ENCODE measurements at regions not wholly inside any gene's neighbourhood (a gene's known extent, or its start where the extent isn't known, plus 50 kb on each side); places are given as distances from the start of the nearest gene placed in this dataset.

DNA sequence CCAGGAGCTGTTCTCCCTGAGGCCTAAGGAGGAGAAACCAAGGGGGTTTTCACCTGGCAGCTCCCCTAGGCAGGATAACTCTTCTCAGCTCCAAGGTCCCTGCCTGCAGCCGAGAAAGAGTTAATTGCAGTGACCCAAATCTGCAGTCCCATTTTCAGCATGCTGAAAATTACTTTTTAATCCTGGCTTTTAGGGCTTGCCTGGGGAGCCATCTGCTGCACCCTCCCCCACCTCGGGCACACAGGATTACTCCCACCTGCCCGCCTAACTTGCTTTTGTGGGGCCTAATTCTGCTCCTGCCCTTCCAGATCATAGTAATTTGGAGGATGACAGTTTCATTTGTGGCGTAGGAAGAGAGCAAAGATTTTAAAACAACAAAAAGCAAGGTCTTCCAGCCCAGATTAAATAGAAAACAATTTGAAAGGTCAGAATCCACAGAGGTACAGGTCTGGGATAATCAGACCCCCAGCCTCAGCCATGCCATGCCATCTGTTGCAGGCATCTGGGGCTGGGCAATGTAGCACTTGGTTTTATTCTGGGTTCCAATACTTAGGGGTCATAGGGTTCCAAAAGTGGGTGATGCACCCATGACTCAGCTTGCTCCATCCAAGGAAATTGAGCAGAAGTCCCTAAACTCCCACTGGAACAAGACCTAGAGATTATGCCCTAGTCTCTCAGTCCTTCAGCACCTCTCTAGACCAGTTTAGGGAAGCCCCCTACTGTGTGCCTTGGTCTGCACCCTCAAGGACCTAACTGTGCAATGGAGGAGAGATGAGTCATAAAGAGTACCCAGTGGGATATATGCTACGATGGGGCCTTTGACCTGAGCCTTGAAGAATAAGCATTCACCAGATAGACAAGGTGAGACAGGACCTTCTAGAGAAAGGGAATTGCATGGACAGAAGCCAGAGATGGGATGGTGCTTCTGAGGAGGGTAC is 64.5 kb upstream of the NLK start:
- peaks cover 6% of the 10 kb centered on the region for H3K4me1 Mint-ChIP-seq
- no peaks in the 10 kb centered on the region for H3K36me3 Mint-ChIP-seq
- no peak overlapping the region for H3K4me3 Mint-ChIP-seq
- H3K9me3 Mint-ChIP-seq: no peaks in the 10 kb centered on the region
- no peaks in the 10 kb centered on the region for H3K27me3 Mint-ChIP-seq
- DNase-seq (ENCODE audit: low spot score in 2 of 2) (no peak), ATAC-seq (ENCODE audit: low read depth) (no peak)
- H3K27ac Mint-ChIP-seq: no peak overlapping the region

DNA sequence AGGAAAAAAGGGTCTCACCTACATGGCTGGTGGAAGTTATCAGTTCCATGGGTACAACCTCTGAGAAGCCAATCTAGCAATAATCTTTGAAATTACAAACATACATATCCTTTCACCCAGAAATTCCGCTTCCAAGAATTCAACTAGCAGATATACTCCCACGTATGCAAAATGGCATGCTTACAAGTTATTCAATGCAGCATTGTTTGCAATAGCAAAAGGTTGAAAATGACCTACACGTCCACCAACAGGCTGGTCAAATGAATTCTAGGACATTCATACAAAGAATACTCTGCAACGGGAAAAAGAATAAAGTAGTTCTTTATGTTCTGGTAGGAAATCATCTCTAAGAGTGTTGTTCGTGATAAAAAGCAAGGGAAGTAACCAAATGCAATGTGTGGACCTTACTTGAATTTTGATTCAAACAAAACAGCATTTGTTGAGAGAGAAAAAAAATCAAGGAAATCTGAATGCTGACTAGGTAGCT is 63.7 kb upstream of the NLK start:
- Mint-ChIP-seq H3K4me1 (peaks cover 6% of the 10 kb centered on the region), H3K27ac (no peak overlapping the region), H3K27me3 (no peaks in the 10 kb centered on the region), H3K9me3 (no peaks in the 10 kb centered on the region), H3K36me3 (no peaks in the 10 kb centered on the region), H3K4me3 (no peak overlapping the region)
- ATAC-seq (ENCODE audit: low read depth): no peak
- no peak for DNase-seq (ENCODE audit: low spot score in 2 of 2)

- H3K9me3 Mint-ChIP-seq: no peaks in the 10 kb centered on the region
- DNase-seq (ENCODE audit: low spot score in 2 of 2): no peak
- no peaks in the 10 kb centered on the region for H3K27me3 Mint-ChIP-seq
- no peak overlapping the region for H3K27ac Mint-ChIP-seq
- no peaks in the 10 kb centered on the region for H3K36me3 Mint-ChIP-seq
- H3K4me3 Mint-ChIP-seq: no peak overlapping the region
- peaks cover 11% of the 10 kb centered on the region for H3K4me1 Mint-ChIP-seq
- no peak for ATAC-seq (ENCODE audit: low read depth)
These were observed 62.4 kb upstream of the NLK start for GRCh38 chr17:27980043-27980442.

- H3K36me3 Mint-ChIP-seq: no peaks in the 10 kb centered on the region
- no peaks in the 10 kb centered on the region for H3K27me3 Mint-ChIP-seq
- no peak for ATAC-seq (ENCODE audit: low read depth)
- H3K4me1 Mint-ChIP-seq: peaks cover 19% of the 10 kb centered on the region
- H3K9me3 Mint-ChIP-seq: no peaks in the 10 kb centered on the region
- DNase-seq (ENCODE audit: low spot score in 2 of 2): no peak
- no peak overlapping the region for H3K27ac Mint-ChIP-seq
- H3K4me3 Mint-ChIP-seq: no peak overlapping the region
These were observed 60.5 kb upstream of the NLK start for GRCh38 chr17:27981978-27982377.

GRCh38 chr17:27982688-27983087 is 59.8 kb upstream of the NLK start:
- H3K36me3 Mint-ChIP-seq: no peaks in the 10 kb centered on the region
- H3K4me1 Mint-ChIP-seq: peaks cover 19% of the 10 kb centered on the region
- no peaks in the 10 kb centered on the region for H3K27me3 Mint-ChIP-seq
- no peaks in the 10 kb centered on the region for H3K9me3 Mint-ChIP-seq
- H3K4me3 Mint-ChIP-seq: no peak overlapping the region
- ATAC-seq (ENCODE audit: low read depth) (no peak), DNase-seq (ENCODE audit: low spot score in 2 of 2) (no peak)
- H3K27ac Mint-ChIP-seq: no peak overlapping the region

DNA sequence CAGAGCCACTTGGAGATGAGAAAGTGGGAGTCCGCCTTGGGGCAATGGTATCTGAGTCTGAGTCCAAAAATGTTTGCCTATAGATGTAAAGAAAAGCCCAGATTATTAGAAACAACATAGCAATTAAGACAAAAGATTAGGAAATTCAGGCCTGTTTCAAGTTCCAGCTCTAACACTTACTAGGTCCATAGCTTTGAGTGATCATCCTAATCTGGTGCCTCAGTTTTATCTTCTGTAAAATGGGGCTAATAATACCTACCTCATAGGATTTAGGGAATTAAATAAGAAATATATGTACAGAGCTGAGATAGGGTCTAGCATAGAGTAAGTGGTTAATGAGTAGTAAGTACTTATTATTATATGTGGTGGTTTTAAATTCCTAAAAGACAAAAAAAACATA is 58.6 kb upstream of the NLK start:
- ATAC-seq (ENCODE audit: low read depth) (no peak), DNase-seq (ENCODE audit: low spot score in 2 of 2) (no peak)
- Mint-ChIP-seq H3K27me3 (no peaks in the 10 kb centered on the region), H3K4me1 (peaks cover 19% of the 10 kb centered on the region), H3K27ac (no peak overlapping the region), H3K9me3 (no peaks in the 10 kb centered on the region), H3K4me3 (no peak overlapping the region), H3K36me3 (no peaks in the 10 kb centered on the region)

- Mint-ChIP-seq H3K27me3 (no peaks in the 10 kb centered on the region), H3K4me1 (peaks cover 19% of the 10 kb centered on the region)
These were observed 58.1 kb upstream of the NLK start for GRCh38 chr17:27984404-27984803.

GRCh38 chr17:27984816-27985215 is 57.7 kb upstream of the NLK start:
- Mint-ChIP-seq H3K4me1 (peaks cover 19% of the 10 kb centered on the region), H3K9me3 (no peaks in the 10 kb centered on the region), H3K27me3 (no peaks in the 10 kb centered on the region), H3K27ac (peak overlapping the region; percentile 35), H3K36me3 (no peaks in the 10 kb centered on the region), H3K4me3 (peak overlapping the region; percentile 65)
- DNase-seq (ENCODE audit: low spot score in 2 of 2) (no peak), ATAC-seq (ENCODE audit: low read depth) (no peak)

More at GRCh38 chr17:27984404-27984803, 58.1 kb upstream of the NLK start:
- Mint-ChIP-seq H3K4me3 (peak overlapping the region; percentile 65), H3K27ac (no peak overlapping the region), H3K9me3 (no peaks in the 10 kb centered on the region), H3K36me3 (no peaks in the 10 kb centered on the region)
- DNase-seq (ENCODE audit: low spot score in 2 of 2): no peak
- ATAC-seq (ENCODE audit: low read depth): no peak

DNA sequence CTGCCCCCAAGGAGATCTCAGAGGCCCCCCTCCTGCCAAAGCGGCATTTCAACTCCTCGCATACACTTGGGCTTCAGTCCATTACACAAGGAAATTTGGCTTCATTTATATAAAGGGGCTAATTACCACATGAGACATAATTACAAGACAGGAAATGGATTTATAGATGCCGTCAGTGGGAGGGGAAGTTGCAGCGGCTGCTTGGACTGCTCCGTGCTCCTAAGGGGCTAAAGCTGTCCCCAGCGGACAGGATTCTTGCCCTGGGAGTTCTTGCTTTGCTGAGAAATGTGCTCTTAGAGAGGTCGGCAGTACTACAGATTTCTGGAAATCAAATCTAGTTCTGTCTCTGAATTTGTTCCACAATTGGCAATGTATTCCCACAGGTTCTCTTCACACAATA is 57.2 kb upstream of the NLK start:
- Mint-ChIP-seq H3K4me1 (peaks cover 19% of the 10 kb centered on the region), H3K9me3 (no peaks in the 10 kb centered on the region), H3K36me3 (no peaks in the 10 kb centered on the region), H3K27ac (peak overlapping the region; percentile 35), H3K27me3 (no peaks in the 10 kb centered on the region), H3K4me3 (peak overlapping the region; percentile 65)
- peak; percentile 60 for ATAC-seq (ENCODE audit: low read depth)
- DNase-seq (ENCODE audit: low spot score in 2 of 2): no peak

- H3K4me1 Mint-ChIP-seq: peaks cover 17% of the 10 kb centered on the region
- H3K9me3 Mint-ChIP-seq: no peaks in the 10 kb centered on the region
- H3K36me3 Mint-ChIP-seq: no peaks in the 10 kb centered on the region
- DNase-seq (ENCODE audit: low spot score in 2 of 2) (no peak), ATAC-seq (ENCODE audit: low read depth) (peak; percentile 41)
- H3K27me3 Mint-ChIP-seq: no peaks in the 10 kb centered on the region
- H3K4me3 Mint-ChIP-seq: peak overlapping the region; percentile 65
- peak overlapping the region; percentile 35 for H3K27ac Mint-ChIP-seq
These were observed 56.6 kb upstream of the NLK start for GRCh38 chr17:27985736-27986399.

GRCh38 chr17:27986805-27987684 is 55.4 kb upstream of the NLK start:
- ATAC-seq (ENCODE audit: low read depth): no peak
- DNase-seq (ENCODE audit: low spot score in 2 of 2): no peak
- Mint-ChIP-seq H3K27me3 (peaks cover 2% of the 10 kb centered on the region), H3K27ac (no peak overlapping the region), H3K4me1 (peaks cover 13% of the 10 kb centered on the region), H3K4me3 (no peak overlapping the region), H3K9me3 (no peaks in the 10 kb centered on the region), H3K36me3 (no peaks in the 10 kb centered on the region)

DNA sequence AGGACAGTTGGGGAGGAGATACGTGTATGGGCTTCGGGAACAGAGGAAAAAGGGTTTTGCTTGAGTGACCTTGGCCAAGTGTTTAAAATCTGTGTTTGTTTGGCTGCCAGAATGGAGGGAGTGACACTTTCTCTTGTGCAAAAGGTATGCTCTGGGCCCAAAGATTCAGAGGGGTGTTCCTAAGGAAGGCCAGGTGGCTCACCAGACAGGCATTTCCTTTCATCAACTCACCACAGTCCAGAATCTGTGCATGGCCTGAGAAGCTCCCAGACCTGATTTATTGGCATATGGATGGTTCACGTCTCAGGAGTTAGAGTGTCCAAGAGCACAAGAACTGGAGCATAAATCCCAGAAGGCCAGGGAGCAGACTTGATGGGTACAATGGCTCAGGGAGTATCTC is 53.4 kb upstream of the NLK start:
- ATAC-seq (ENCODE audit: low read depth) (no peak), DNase-seq (ENCODE audit: low spot score in 2 of 2) (no peak)
- no peaks in the 10 kb centered on the region for H3K36me3 Mint-ChIP-seq
- no peak overlapping the region for H3K4me3 Mint-ChIP-seq
- no peaks in the 10 kb centered on the region for H3K9me3 Mint-ChIP-seq
- H3K27ac Mint-ChIP-seq: no peak overlapping the region
- peaks cover 13% of the 10 kb centered on the region for H3K4me1 Mint-ChIP-seq
- H3K27me3 Mint-ChIP-seq: peaks cover 2% of the 10 kb centered on the region

- no peak for DNase-seq (ENCODE audit: low spot score in 2 of 2)
- Mint-ChIP-seq H3K4me3 (no peak overlapping the region), H3K4me1 (peaks cover 8% of the 10 kb centered on the region), H3K27ac (no peak overlapping the region), H3K27me3 (peaks cover 2% of the 10 kb centered on the region), H3K36me3 (no peaks in the 10 kb centered on the region), H3K9me3 (no peaks in the 10 kb centered on the region)
- ATAC-seq (ENCODE audit: low read depth): no peak
These were observed 52.4 kb upstream of the NLK start for GRCh38 chr17:27990100-27990499.

DNA sequence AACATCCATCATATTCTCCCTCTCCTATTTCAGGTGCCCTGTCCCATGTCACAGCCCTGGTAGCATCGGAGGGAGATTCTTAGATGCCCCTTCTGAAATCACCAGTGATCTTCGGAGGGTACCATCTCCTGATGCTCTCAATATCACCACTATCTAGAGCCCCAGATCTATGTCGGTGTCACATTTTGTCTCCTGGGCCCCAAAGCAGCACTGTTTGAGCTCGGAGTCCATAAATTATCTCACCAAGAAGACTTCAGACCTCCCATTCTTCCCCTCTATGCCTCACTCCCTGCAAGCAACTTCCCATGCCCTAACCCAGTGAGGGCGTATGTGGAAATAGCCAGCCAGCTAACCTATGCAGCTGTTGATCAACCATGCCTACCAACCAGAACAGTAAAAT is 51.5 kb upstream of the NLK start:
- no peak overlapping the region for H3K4me3 Mint-ChIP-seq
- no peaks in the 10 kb centered on the region for H3K9me3 Mint-ChIP-seq

More for the DNA sequence above, 51.5 kb upstream of the NLK start:
- Mint-ChIP-seq H3K4me1 (peaks cover 1% of the 10 kb centered on the region), H3K27ac (no peak overlapping the region), H3K27me3 (peaks cover 6% of the 10 kb centered on the region), H3K36me3 (no peaks in the 10 kb centered on the region)
- no peak for ATAC-seq (ENCODE audit: low read depth)
- DNase-seq (ENCODE audit: low spot score in 2 of 2): no peak
